ENCODE measurements at regions not wholly inside any gene's neighbourhood (a gene's known extent, or its start where the extent isn't known, plus 50 kb on each side); places are given as distances from the start of the nearest gene placed in this dataset.
A peak's percentile ranks its signal among the peaks of the same experiment; 100 is the strongest.

DNA sequence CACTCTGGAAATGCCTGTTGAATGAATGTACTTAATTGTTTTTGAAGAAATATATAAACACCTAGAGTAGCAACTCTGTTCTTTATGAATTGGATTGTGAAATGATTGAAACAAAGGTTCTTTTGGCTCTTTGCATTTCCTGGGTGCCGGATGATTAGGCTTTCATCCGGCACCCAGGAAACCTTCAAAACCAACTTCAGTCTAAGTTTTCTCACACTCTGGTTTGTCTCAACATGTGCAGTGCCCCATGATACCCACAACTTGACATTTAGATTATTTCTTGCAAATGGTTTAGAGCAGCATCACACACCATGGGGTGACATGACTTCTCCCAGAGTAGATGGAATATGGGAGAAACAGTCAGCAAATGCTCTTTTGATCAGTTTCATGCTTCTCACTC, 354.9 kb downstream of the BARHL2 start:
- H3K79me2 ChIP-seq (ENCODE audit: low read length), result no peaks in the 10 kb centered on the region
- H3K36me3 ChIP-seq (replicated peaks; ENCODE audit: low read depth, low read length), result no peaks in the 10 kb centered on the region
- no peak overlapping the region for H2AFZ ChIP-seq (ENCODE audit: low read depth, low read length)

DNA sequence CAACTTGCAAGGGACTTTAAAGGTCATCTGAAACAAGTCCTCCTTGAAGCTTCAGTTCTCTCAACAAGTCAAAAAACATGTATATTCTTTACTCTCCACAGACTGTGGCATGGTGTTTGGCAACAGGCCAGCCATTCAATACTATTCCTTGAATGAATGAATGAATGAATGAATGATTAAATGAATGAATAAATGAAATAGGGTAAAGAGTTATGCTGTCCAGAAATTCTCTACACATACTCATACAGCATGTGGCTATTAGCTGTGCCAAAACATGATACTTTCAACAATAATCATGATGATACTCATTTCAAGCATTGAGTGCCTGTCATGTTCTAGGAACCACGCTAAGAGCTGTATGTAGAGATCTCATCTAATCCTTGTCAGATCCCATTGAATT, 356.1 kb downstream of the BARHL2 start:
- Histone ChIP-seq H3K36me3 (replicated peaks; ENCODE audit: low read depth, low read length) (no peaks in the 10 kb centered on the region), H3K27me3 (ENCODE audit: low read depth, low read length) (no peaks in the 10 kb centered on the region), H3K4me2 (ENCODE audit: low read length) (no peak overlapping the region), H3K9ac (ENCODE audit: low read length) (no peak overlapping the region), H3K9me3 (ENCODE audit: insufficient read depth, low read length) (no peaks in the 10 kb centered on the region; the same call in 1 of the 2 replicates), H3K4me1 (ENCODE audit: low read length) (peaks cover 36% of the 10 kb centered on the region), H3K79me2 (ENCODE audit: low read length) (no peaks in the 10 kb centered on the region), H2AFZ (ENCODE audit: low read depth, low read length) (no peak overlapping the region), H3K4me3 (ENCODE audit: low read length) (no peak overlapping the region), H3K27ac (ENCODE audit: low read length) (no peak overlapping the region), H4K20me1 (ENCODE audit: insufficient read depth, low read length) (no peaks in the 10 kb centered on the region)
- TF ChIP-seq, protein P1, sequence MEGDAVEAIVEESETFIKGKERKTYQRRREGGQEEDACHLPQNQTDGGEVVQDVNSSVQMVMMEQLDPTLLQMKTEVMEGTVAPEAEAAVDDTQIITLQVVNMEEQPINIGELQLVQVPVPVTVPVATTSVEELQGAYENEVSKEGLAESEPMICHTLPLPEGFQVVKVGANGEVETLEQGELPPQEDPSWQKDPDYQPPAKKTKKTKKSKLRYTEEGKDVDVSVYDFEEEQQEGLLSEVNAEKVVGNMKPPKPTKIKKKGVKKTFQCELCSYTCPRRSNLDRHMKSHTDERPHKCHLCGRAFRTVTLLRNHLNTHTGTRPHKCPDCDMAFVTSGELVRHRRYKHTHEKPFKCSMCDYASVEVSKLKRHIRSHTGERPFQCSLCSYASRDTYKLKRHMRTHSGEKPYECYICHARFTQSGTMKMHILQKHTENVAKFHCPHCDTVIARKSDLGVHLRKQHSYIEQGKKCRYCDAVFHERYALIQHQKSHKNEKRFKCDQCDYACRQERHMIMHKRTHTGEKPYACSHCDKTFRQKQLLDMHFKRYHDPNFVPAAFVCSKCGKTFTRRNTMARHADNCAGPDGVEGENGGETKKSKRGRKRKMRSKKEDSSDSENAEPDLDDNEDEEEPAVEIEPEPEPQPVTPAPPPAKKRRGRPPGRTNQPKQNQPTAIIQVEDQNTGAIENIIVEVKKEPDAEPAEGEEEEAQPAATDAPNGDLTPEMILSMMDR (IDR thresholded peaks at IDR 0.05; ENCODE audit: low read depth, low read length), result no peak
- no peak for TF ChIP-seq EZH2phosphoT487 (IDR thresholded peaks at IDR 0.05; ENCODE audit: low read depth)

More for the DNA sequence above, 354.9 kb downstream of the BARHL2 start:
- no peak overlapping the region for H3K27ac ChIP-seq (ENCODE audit: low read length)
- H3K4me2 ChIP-seq (ENCODE audit: low read length), result no peak overlapping the region
- no peaks in the 10 kb centered on the region for H3K27me3 ChIP-seq (ENCODE audit: low read depth, low read length)
- no peaks in the 10 kb centered on the region; the same call in 1 of the 2 replicates for H3K9me3 ChIP-seq (ENCODE audit: insufficient read depth, low read length)
- H3K9ac ChIP-seq (ENCODE audit: low read length), result no peak overlapping the region
- no peak overlapping the region for H3K4me3 ChIP-seq (ENCODE audit: low read length)
- peaks cover 27% of the 10 kb centered on the region for H3K4me1 ChIP-seq (ENCODE audit: low read length)
- TF ChIP-seq, protein P1 (IDR thresholded peaks at IDR 0.05; ENCODE audit: low read depth, low read length), result no peak
- no peak for TF ChIP-seq EZH2phosphoT487 (IDR thresholded peaks at IDR 0.05; ENCODE audit: low read depth)
- H4K20me1 ChIP-seq (ENCODE audit: insufficient read depth, low read length), result no peaks in the 10 kb centered on the region

DNA sequence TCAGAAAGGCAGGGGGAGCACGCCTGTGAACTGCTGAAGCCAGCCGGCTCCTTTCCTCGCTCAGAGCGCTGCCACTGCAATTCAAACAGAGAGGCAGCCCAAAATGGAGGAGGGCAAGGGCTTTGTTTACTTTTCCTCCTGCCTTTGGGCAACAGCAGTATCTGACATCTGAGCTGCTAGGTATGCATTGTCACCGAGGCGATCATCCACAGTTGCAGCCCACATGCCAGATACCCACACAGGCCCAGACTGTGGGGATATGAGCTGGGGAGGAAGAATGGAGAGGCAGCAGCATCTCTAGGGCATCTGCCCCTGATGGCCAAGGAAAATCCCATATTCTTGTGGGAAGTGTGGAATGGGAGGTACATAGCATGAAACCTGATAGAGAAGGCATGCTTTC, 357.1 kb downstream of the BARHL2 start:
- H3K79me2 ChIP-seq (ENCODE audit: low read length), result no peaks in the 10 kb centered on the region
- no peak overlapping the region for H3K9ac ChIP-seq (ENCODE audit: low read length)
- H3K9me3 ChIP-seq (ENCODE audit: insufficient read depth, low read length), result no peaks in the 10 kb centered on the region; the same call in 1 of the 2 replicates
- TF ChIP-seq, protein P1 (IDR thresholded peaks at IDR 0.05; ENCODE audit: low read depth, low read length), result no peak
- TF ChIP-seq EZH2phosphoT487 (IDR thresholded peaks at IDR 0.05; ENCODE audit: low read depth), result no peak
- H3K4me1 ChIP-seq (ENCODE audit: low read length), result peaks cover 36% of the 10 kb centered on the region
- peak overlapping the region; percentile 98; the same call in 1 of the 2 replicates for H3K27ac ChIP-seq (ENCODE audit: low read length)
- no peaks in the 10 kb centered on the region for H4K20me1 ChIP-seq (ENCODE audit: insufficient read depth, low read length)
- H3K4me3 ChIP-seq (ENCODE audit: low read length), result no peak overlapping the region
- H3K27me3 ChIP-seq (ENCODE audit: low read depth, low read length), result no peaks in the 10 kb centered on the region
- no peaks in the 10 kb centered on the region for H3K36me3 ChIP-seq (replicated peaks; ENCODE audit: low read depth, low read length)
- no peak overlapping the region for H2AFZ ChIP-seq (ENCODE audit: low read depth, low read length)
- H3K4me2 ChIP-seq (ENCODE audit: low read length), result no peak overlapping the region

DNA sequence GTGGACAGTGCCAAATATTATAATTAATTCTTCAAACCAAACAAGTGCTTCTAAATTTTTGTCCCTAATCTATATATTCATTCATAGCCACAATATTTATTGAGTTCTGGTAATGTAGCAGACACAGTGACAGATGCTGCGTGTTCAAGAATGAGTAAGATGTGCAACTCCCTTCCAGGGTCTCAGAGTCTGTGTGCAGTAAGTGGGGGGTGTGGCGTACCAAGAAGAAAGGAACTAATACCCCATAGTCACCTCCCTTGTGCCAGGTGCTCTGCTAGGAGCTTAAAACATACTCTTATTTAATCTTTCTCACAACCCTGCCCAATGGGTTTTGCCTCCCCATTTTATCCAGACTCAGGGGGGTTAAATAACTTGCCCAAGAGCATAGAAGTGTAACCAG, 358.7 kb downstream of the BARHL2 start:
- Histone ChIP-seq H3K27ac (ENCODE audit: low read length) (peak overlapping the region; percentile 98), H2AFZ (ENCODE audit: low read depth, low read length) (no peak overlapping the region), H3K9ac (ENCODE audit: low read length) (peak overlapping the region; percentile 61), H4K20me1 (ENCODE audit: insufficient read depth, low read length) (no peaks in the 10 kb centered on the region), H3K36me3 (replicated peaks; ENCODE audit: low read depth, low read length) (no peaks in the 10 kb centered on the region), H3K9me3 (ENCODE audit: insufficient read depth, low read length) (no peaks in the 10 kb centered on the region), H3K4me3 (ENCODE audit: low read length) (peak overlapping the region; percentile 60), H3K79me2 (ENCODE audit: low read length) (no peaks in the 10 kb centered on the region), H3K4me1 (ENCODE audit: low read length) (peaks cover 36% of the 10 kb centered on the region), H3K27me3 (ENCODE audit: low read depth, low read length) (no peaks in the 10 kb centered on the region), H3K4me2 (ENCODE audit: low read length) (peak overlapping the region; percentile 83)
- no peak for TF ChIP-seq EZH2phosphoT487 (IDR thresholded peaks at IDR 0.05; ENCODE audit: low read depth)
- TF ChIP-seq, protein P1 (IDR thresholded peaks at IDR 0.05; ENCODE audit: low read depth, low read length), result no peak

All from OCI-LY3 (cell line).